Motor neuron (in vitro differentiated cells): ENCODE measurements at regions not wholly inside any gene's neighbourhood (a gene's known extent, or its start where the extent isn't known, plus 50 kb on each side); places are given as distances from the start of the nearest gene placed in this dataset.
A peak's percentile ranks its signal among the peaks of the same experiment; 100 is the strongest.

ENCODE experiments used
- ATAC-seq, 8 experiments: fragments of 200-7000 bp; cut with Tn5 transposase; replicated peaks in 6 of 8; 2 replicates each; pipeline ENCODE4 v1.8.0; 2021; ENCODE audit warnings: mild to moderate bottlenecking in 8 of 8, moderate library complexity in 8 of 8
- H3K27ac ChIP-seq, 2 donors: fragments of 250-450 bp; sonication (Bioruptor Pico); 2 replicates each; pipeline ENCODE4 v1.9.0; 2021; ENCODE audit warnings: antibody characterized with exemption in 2 of 2, mild to moderate bottlenecking in 2 of 2, moderate library complexity in 1 of 2
- H3K4me1 ChIP-seq, 2 donors: fragments of 250-450 bp; sonication (Bioruptor Pico); replicated peaks in 1 of 2; 2 replicates each; pipeline ENCODE4 v1.6.1; 2021; ENCODE audit warnings: antibody characterized with exemption in 2 of 2, mild to moderate bottlenecking in 2 of 2, moderate library complexity in 1 of 2
- H3K4me3 ChIP-seq, 5 donors: fragments of 250-450 bp; sonication (Bioruptor Pico); 2 replicates each; pipeline ENCODE4 v1.9.0; 2021; ENCODE audit warnings: antibody characterized with exemption in 5 of 5, mild to moderate bottlenecking in 5 of 5, moderate library complexity in 4 of 5
- WGBS, 10 experiments: fragments of 450-650 bp; shearing (Covaris generic); methylation state at CpG; one replicate each; pipeline ENCODE4 v1.0.0; 2022; 5-methylcytosine and 5-hydroxymethylcytosine counted together
- in situ Hi-C, 9 experiments: fragments of 400-800 bp; cut with MboI; loops; one replicate each; pipeline ENCODE4 v1.15.0; 2021; ENCODE audit warnings: low sequenced_read_pairs in 9 of 9, low pct_unique_long_range_greater_than_20kb in 2 of 9; ENCODE audit not compliant: unreplicated experiment in 9 of 9

DNA sequence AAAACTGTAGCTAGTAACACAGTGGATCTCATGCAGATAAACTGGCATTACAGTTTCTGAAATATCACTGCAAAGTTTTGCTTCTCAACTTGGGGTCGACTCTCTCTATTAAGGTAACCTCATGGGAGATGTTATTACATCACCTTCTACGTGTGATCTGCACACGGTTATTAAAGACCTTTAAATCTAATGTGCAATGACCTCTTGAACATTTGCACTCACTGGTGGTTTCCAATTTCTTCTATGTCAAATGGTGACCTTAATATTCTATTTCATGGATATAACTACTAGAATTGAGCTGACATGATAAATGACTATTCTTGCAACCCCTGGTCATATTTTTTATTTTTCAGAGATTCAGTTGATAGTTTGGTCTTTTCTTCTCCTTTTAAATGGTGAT is 191.3 kb downstream of the PPP1R3A start:
- 4 to 76% (median 47%) methylated on average over 3 of the region's 3 CpGs; no CpG with 5 or more reads in 3 of the 10 experiments for WGBS, 10 experiments
- H3K4me3 ChIP-seq, result no peak overlapping the region
- in situ Hi-C loops, result no loop called here

DNA sequence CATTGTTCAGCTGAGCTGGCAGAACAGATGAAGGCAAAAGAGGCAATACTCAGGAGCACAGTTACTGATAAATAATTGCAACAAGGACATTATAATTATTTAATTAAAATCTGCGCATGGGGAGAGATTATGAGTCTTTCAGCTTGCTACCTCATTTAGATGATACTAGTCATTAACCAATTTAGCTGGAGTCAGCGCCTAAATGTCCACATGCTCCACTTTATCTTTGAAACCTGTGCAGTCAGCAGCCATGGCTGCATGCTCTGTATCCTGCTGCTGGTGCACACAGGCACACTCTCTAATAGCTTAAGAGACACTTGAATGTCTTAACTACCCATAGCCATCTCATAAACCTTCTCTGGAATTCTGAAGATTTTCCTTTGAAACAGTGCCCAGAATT is 196.8 kb downstream of the PPP1R3A start:
- H3K27ac ChIP-seq, result no peak overlapping the region
- peaks cover 0 to 3% of the 10 kb centered on the region in 2 donors for H3K4me1 ChIP-seq
- in situ Hi-C loops, result loop anchor here in 2 of 9 experiments (25.0 kb wide), 2 partner anchors 710 to 1960 kb away; no protein-coding TSS in a partner anchor
- no peak overlapping the region for H3K4me3 ChIP-seq
- ATAC-seq, result no peak
- 17 to 100% (median 65%) methylated on average over 1 to 2 of the region's 2 CpGs; no CpG with 5 or more reads in 2 of the 10 experiments for WGBS, 10 experiments

More for the DNA sequence above, 191.3 kb downstream of the PPP1R3A start:
- no peak overlapping the region for H3K27ac ChIP-seq
- peaks cover 0 to 16% of the 10 kb centered on the region in 2 donors for H3K4me1 ChIP-seq
- peak in 4 of 8 experiments; percentile 52 to 69 (median 56) for ATAC-seq

DNA sequence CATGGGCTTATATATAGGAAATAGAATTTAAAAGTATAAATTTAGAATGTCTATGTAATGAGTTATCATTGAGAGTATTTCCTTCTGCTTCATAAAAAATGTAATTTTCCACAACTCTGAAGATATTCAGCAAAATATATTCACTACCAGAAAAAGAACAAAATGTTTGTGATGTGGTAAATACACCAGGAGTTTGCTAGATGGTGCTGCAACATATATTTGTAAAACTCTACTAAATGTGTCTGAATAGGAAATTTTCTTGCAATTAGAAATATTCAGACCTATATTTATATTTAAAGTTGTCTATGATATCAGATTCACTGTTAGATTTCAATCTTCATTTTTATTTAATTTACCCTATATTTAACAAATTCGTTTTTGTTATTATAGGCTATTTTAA is 201.1 kb downstream of the PPP1R3A start:
- WGBS, 10 experiments, result 0 to 100% (median 33%) methylated on average over 1 of the region's 1 CpG; no CpG with 5 or more reads in 2 of the 10 experiments
- Histone ChIP-seq H3K27ac (no peak overlapping the region), H3K4me1 (peaks cover 0 to 2% of the 10 kb centered on the region in 2 donors), H3K4me3 (no peak overlapping the region)
- in situ Hi-C loops, result loop anchor here in 2 of 9 experiments (25.0 kb wide), 2 partner anchors 705 to 1955 kb away; no protein-coding TSS in a partner anchor
- no peak for ATAC-seq

DNA sequence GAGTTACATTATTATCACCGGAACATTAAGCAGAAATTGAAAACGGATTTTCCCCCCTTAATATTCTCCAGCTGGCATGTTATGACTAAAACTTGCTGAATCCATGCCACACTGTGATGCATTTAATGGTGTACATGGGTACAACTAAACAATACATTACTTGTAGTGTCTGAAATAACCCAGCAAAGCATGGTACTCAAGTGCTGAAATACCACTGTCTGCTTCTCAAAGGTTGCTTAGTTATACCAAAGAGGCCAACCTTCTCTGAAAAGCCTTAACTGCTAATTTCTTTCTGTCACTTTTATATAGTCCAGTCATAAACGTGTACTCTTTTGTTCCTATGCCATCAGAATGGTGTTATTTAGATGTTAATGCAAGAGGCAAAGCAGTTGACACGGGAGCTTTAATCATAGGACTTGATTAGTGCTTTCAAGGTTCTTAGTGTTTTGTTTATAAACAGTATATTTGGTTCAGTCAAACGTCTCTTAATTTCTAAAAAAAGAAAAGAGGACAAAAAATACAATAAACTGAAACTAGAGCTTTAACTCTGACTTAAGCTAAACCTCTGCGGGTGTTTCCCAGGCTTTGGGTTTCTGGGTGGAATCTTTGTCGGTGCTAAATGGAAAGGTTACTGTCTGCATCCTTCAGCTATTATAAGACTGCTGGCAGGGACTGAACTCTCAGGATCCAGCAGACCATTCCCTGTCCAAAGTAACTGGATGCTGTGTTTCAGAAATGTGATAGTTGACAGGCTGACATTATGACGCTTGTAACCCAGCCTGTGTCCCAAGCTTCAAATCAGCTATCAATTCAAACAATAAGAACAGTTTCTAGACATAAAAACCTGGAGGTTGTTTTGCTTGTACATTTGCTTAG is 202.6 kb downstream of the PPP1R3A start:
- in situ Hi-C loops, result loop anchor here in 2 of 9 experiments (25.0 kb wide), 2 partner anchors 704 to 1954 kb away; no protein-coding TSS in a partner anchor
- Histone ChIP-seq H3K4me1 (peaks cover 0 to 2% of the 10 kb centered on the region in 2 donors), H3K27ac (no peak overlapping the region), H3K4me3 (no peak overlapping the region)
- ATAC-seq, result peak in 5 of 8 experiments; percentile 28 to 75 (median 50)
- WGBS, 10 experiments, result 0 to 66% (median 39%) methylated on average over 4 to 8 of the region's 8 CpGs

DNA sequence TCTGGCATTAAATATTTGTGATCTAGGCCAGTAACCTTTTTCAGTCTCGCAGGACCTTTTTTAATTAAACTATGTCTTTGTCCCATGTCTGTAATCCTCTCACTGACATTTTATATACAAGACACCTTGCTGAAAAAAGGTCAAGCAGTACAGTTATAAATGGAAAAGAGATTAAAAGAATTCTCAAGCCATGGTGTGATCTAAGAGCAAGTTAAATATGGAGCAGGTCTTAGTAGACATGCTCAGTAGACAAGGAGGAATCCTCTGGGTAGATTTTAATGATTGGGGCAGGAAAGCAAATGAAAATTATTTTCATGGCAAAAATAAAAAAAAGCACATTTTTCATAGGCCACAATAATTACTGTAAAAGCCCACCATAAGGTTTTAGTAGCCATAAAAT is 203.5 kb downstream of the PPP1R3A start:
- 0 to 100% (median 33%) methylated on average over 1 of the region's 1 CpG; no CpG with 5 or more reads in 1 of the 10 experiments for WGBS, 10 experiments
- Histone ChIP-seq H3K4me1 (peaks cover 0 to 2% of the 10 kb centered on the region in 2 donors), H3K27ac (no peak overlapping the region), H3K4me3 (no peak overlapping the region)
- ATAC-seq, result no peak
- in situ Hi-C loops, result loop anchor here in 2 of 9 experiments (25.0 kb wide), 2 partner anchors 703 to 1953 kb away; no protein-coding TSS in a partner anchor

DNA sequence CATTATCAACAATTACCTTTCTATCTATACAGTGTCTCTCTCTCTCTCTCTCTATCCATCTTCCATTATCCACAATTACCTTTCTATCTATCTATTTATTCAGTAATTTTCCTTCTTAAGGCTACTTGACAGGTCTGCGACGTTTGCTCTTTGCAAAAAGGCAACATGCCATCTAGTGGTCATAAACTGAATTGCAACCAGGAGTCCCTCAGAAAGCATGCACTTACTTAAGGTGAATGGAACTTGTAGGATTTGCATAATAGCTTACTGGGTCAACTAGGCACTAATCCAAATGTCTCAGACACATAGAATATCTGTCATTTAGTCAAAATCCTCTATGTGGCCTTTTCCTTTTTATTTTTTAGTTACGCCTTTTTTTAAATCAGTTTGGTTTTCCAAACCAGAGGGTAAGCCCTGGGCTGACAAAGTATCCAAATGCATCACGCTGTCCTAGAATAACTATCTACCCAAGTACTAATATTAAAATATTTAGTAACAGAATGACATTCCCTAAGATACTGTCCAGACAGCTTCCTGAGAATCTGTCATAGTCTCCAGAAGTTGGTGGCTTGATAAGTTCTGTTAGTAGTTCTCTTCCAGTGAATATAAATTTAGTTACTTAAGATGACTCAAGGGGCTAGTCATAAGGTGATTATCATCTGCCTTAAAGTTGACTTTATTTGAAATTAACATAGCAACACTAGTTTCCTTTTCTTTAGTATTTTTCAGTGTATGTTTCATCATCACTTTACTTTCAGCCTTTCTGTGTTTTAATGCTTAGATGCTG is 208.3 kb downstream of the PPP1R3A start:
- no peaks in the 10 kb centered on the region for H3K4me1 ChIP-seq
- 6 to 100% (median 51%) methylated on average over 1 to 4 of the region's 4 CpGs for WGBS, 10 experiments
- peak in 7 of 8 experiments; percentile 36 to 90 (median 63) for ATAC-seq
- no peak overlapping the region for H3K27ac ChIP-seq
- no peak overlapping the region for H3K4me3 ChIP-seq
- in situ Hi-C loops, result loop anchor here in 2 of 9 experiments (25.0 kb wide), 2 partner anchors 698 to 1948 kb away; no protein-coding TSS in a partner anchor

DNA sequence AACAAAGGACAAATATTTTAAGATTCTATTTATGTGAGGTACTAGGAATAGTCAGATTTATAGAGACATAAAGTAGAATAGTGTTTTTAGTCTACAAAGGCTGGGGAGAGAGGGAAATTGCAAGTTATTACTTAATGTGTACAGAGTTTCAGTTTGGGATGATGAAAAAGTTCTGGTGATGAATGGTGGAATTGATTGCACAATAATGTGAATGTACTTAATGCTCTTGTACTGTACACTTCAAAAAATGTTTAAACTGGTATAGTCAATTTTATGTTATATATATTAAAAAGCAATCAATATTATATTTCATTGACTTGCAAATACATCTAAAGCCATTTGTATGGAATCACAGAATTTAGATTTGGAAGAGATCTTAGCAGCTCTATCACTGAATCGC is 213.4 kb downstream of the PPP1R3A start:
- no peaks in the 10 kb centered on the region for H3K4me1 ChIP-seq
- in situ Hi-C loops, result loop anchor here in 2 of 9 experiments (25.0 kb wide), 2 partner anchors 693 to 1943 kb away; no protein-coding TSS in a partner anchor
- no peak overlapping the region for H3K27ac ChIP-seq
- 0 to 100% (median 55%) methylated on average over 1 of the region's 1 CpG; no CpG with 5 or more reads in 2 of the 10 experiments for WGBS, 10 experiments
- H3K4me3 ChIP-seq, result no peak overlapping the region
- ATAC-seq, result no peak

DNA sequence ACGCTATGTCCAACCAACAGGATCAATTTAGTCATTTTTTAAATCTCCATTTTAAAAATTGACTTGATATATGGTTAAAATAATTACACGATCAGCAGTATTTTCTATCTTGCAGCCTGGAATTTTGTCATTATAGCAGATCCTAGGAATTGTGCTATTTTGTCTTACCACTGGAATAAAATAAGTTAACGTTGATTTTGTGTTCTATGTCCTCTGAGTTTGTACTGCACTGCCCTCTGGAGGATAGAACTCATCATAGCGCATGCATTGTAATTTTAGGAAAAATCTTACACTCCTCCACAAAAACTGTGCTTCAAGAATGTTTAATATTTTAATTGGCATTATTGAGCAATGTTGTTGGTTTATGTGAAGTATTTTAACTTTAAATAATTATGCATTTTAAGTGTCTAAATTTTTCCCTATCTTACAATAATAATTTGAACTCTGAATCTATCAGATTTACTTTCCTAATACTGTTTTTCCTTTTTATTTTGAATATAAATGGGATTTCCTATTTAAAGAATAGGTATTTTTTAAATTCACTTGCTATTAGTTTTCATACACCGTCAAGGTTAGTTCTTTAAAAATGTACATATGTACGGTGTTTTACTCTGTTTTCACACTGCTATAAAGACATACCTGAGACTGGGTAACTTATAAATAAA is 220.1 kb downstream of the PPP1R3A start:
- Histone ChIP-seq H3K4me1 (no peaks in the 10 kb centered on the region), H3K27ac (no peak overlapping the region), H3K4me3 (no peak overlapping the region)
- WGBS, 10 experiments, result 7 to 56% (median 44%) methylated on average over 2 to 6 of the region's 6 CpGs
- ATAC-seq, result peak in 1 of 8 experiments; percentile 47
- in situ Hi-C loops, result loop anchor here in 2 of 9 experiments (25.0 kb wide), 2 partner anchors 286 to 686 kb away; no protein-coding TSS in a partner anchor

DNA sequence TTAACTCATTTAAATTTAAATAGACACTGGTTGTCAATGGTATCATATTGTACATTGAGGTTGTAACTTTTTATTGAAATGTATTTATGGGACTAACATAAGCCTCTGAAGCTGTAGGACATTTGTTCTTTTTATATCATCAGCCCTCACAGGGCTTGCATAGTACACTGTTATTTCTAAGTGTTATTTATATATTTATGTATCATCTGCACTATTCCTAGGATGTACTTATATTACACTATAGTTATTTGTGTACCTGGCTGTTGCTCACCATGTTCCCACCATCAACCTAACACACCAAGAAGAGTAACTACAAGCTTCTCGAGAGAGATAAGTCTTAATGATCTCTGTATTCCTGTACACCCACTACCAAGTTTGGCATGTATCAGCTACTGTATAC is 224.7 kb downstream of the PPP1R3A start:
- no peak for ATAC-seq
- in situ Hi-C loops, result loop anchor here in 2 of 9 experiments (25.0 kb wide), 2 partner anchors 282 to 682 kb away; no protein-coding TSS in a partner anchor
- 13 to 100% (median 75%) methylated on average over 1 of the region's 1 CpG; no CpG with 5 or more reads in 3 of the 10 experiments for WGBS, 10 experiments
- Histone ChIP-seq H3K4me3 (no peak overlapping the region), H3K27ac (no peak overlapping the region), H3K4me1 (no peaks in the 10 kb centered on the region)

DNA sequence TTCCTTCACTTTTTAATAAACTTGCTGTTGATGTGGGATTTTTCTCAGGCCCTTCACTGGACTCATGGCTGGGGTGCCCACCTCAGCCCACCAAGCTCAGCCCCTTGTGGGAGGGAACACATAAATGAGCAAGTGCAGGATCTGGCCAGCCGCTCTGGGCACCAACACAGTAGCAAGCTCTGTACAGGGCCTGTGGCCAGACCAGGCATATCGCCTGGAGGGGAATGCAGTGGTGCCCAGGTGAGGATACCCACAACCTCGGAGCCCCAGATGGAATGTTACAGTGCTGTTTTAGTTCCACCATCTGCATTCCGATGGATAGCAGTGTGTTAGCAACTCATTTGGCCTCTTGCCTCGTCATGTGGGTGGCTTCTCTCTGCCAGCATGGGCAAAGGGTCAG is 234.6 kb downstream of the PPP1R3A start:
- ATAC-seq, result no peak
- Histone ChIP-seq H3K4me3 (no peak overlapping the region), H3K27ac (no peak overlapping the region), H3K4me1 (no peaks in the 10 kb centered on the region)
- 3 to 90% (median 63%) methylated on average over 1 to 5 of the region's 5 CpGs; no CpG with 5 or more reads in 4 of the 10 experiments for WGBS, 10 experiments
- in situ Hi-C loops, result loop anchor here in 2 of 9 experiments (25.0 kb wide), 2 partner anchors 272 to 672 kb away; no protein-coding TSS in a partner anchor

DNA sequence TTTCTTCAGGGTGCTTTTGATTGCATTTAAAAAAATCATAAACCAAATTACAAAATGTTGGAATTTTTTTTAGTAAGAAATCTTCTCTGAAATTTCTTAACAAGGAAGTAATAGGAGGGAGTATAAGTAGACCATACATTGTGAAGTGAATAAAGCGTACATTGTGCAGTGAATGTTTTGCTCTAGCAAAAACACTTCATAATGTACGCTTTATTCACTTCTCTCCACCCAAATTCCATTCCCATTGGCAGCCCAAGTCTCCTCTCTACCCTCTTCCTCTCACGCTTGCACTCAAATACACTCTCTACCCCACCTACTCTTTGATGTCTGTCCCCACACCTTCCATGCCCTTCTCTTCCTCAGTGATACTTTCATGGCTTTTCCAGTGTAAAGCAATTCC is 241.0 kb downstream of the PPP1R3A start:
- Histone ChIP-seq H3K4me1 (no peaks in the 10 kb centered on the region), H3K4me3 (no peak overlapping the region), H3K27ac (no peak overlapping the region)
- in situ Hi-C loops, result loop anchor here in 2 of 9 experiments (25.0 kb wide), 2 partner anchors 266 to 666 kb away; no protein-coding TSS in a partner anchor
- 0 to 100% (median 92%) methylated on average over 2 to 3 of the region's 3 CpGs; no CpG with 5 or more reads in 1 of the 10 experiments for WGBS, 10 experiments
- ATAC-seq, result no peak

DNA sequence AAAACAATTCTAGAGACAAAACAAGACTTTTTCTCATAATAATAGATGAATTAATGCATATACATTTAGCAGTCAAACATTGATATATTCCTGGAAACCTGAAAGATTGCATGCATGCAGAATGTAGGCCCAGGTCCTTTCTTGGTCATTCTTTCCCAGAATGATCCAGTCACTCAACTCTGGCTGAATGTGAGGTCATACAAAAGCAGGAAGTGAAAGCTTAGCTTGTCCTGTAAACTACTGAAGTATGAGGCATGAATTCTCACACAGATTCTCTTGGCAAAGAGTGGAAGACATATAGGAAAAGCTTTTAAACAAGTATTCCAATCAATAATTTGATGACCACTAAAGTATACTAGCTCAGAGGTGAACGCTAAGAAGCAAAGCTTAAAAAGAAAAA is 253.9 kb downstream of the PPP1R3A start:
- no peak overlapping the region for H3K4me3 ChIP-seq

More for the DNA sequence above, 253.9 kb downstream of the PPP1R3A start:
- Histone ChIP-seq H3K4me1 (no peaks in the 10 kb centered on the region), H3K27ac (no peak overlapping the region)
- in situ Hi-C loops, result no loop called here
- ATAC-seq, result no peak
- WGBS, 10 experiments, result 0 to 100% (median 91%) methylated on average over 1 of the region's 1 CpG; no CpG with 5 or more reads in 1 of the 10 experiments
